Gastrocnemius medialis (tissue), 4 donors: ENCODE measurements at regions not wholly inside any gene's neighbourhood (a gene's known extent, or its start where the extent isn't known, plus 50 kb on each side); places are given as distances from the start of the nearest gene placed in this dataset.

ENCODE experiments used
- ATAC-seq, 2 donors: fragments of 150-250 bp; one replicate each; pipeline ENCODE4 v1.9.1; 2016
- DNase-seq, 2 donors: peaks; one replicate each; pipeline ENCODE4 v3.0.0-alpha.2; 2019
- H3K27ac ChIP-seq, 4 donors: fragments of 200-600 bp; sonication (generic); 1 replicate in 1 of 4; 2 replicates in 3 of 4; pipeline ENCODE4 v1.5.1; 2016 to 2018; ENCODE audit warnings: mild to moderate bottlenecking in 2 of 4, moderate library complexity in 1 of 4
- H3K27me3 ChIP-seq, 3 donors: fragments of 200-600 bp; sonication (generic) in 2 of 3; 1 replicate in 1 of 3; 2 replicates in 2 of 3; pipeline versions ENCODE4 v1.5.1 to v1.6.0; 2016 to 2019; ENCODE audit warnings: mild to moderate bottlenecking in 1 of 3, moderate library complexity in 1 of 3
- H3K36me3 ChIP-seq, 2 donors: fragments of 200-600 bp; sonication (generic) in 1 of 2; one replicate each; pipeline ENCODE4 v1.5.1; 2017 to 2018
- H3K4me1 ChIP-seq, 2 donors: fragments of 200-600 bp; sonication (generic) in 1 of 2; one replicate each; pipeline ENCODE4 v1.5.1; 2016 to 2017; ENCODE audit warnings: mild to moderate bottlenecking in 2 of 2
- H3K4me3 ChIP-seq, 4 donors: fragments of 200-600 bp; sonication (generic) in 3 of 4; 1 replicate in 1 of 4; 2 replicates in 3 of 4; pipeline ENCODE4 v1.5.1; 2016 to 2019; ENCODE audit warnings: mild to moderate bottlenecking in 2 of 4
- H3K9me3 ChIP-seq, 3 donors: fragments of 200-600 bp; sonication (generic) in 2 of 3; 1 replicate in 1 of 3; 2 replicates in 2 of 3; pipeline ENCODE4 v1.5.1; 2016 to 2019
- POLR2A ChIP-seq, 2 donors: fragments of 450-650 bp; IDR thresholded peaks; one replicate each; pipeline ENCODE4 v1.6.1; 2017; ENCODE audit warnings: antibody characterized with exemption in 2 of 2, mild to moderate bottlenecking in 2 of 2, moderate library complexity in 2 of 2
- in situ Hi-C, 4 donors: fragments of 200-750 bp; cut with MboI; loops; one replicate each; pipeline versions ENCODE4 v1.15.0 to v1.8.0; 2017; ENCODE audit warnings: low sequenced_read_pairs in 4 of 4
- intact Hi-C: fragments of 100-400 bp; cut with DNase I; formaldehyde crosslinking; loops from one replicate; pipeline ENCODE4 v1.15.1; 2023; ENCODE audit warnings: low total_unique reads
- TF ChIP-seq, protein P1 (sequence below), 5 experiments: fragments of 450-650 bp in 3 of 5; fragments of 200-600 bp in 2 of 5; sonication (generic) in 2 of 5; IDR thresholded peaks in 4 of 5; conservative IDR thresholded peaks in 1 of 5; 1 replicate in 4 of 5; 2 replicates in 1 of 5; pipeline ENCODE4 v1.5.1; 2016 to 2019; ENCODE audit warnings: antibody characterized with exemption in 5 of 5, mild to moderate bottlenecking in 3 of 5, moderate library complexity in 3 of 5

DNA sequence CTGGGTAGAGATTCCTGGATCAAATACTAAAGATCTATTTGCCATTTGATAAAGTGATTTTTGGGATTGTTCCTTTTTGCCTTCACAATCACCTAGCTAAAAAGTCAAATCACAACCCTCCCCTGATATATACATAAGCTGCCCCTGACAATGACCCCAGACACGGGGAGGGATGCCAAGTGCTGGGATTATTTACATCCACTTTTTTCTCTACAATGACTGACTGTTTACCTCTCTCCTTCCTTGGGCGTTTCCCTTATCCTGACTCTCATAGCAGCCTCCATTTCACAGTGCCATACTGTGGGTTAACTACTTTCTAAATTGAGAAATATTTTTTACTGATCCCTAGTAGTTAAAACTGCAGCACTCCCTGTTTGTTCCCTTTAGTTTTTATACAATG lies 150.8 kb upstream of the TMEM170B start:
- H3K27ac ChIP-seq: no peak overlapping the region
- H3K27me3 ChIP-seq: no peaks in the 10 kb centered on the region
- in situ Hi-C loops (no loop called here), intact Hi-C loops (loop anchor here (2.0 kb wide), 1 partner anchor 16 kb away; no protein-coding TSS in a partner anchor)
- TF ChIP-seq POLR2A (IDR thresholded peaks at IDR 0.05): no peak
- TF ChIP-seq, protein P1, sequence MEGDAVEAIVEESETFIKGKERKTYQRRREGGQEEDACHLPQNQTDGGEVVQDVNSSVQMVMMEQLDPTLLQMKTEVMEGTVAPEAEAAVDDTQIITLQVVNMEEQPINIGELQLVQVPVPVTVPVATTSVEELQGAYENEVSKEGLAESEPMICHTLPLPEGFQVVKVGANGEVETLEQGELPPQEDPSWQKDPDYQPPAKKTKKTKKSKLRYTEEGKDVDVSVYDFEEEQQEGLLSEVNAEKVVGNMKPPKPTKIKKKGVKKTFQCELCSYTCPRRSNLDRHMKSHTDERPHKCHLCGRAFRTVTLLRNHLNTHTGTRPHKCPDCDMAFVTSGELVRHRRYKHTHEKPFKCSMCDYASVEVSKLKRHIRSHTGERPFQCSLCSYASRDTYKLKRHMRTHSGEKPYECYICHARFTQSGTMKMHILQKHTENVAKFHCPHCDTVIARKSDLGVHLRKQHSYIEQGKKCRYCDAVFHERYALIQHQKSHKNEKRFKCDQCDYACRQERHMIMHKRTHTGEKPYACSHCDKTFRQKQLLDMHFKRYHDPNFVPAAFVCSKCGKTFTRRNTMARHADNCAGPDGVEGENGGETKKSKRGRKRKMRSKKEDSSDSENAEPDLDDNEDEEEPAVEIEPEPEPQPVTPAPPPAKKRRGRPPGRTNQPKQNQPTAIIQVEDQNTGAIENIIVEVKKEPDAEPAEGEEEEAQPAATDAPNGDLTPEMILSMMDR (IDR thresholded peaks at IDR 0.05 in 4 of 5, conservative IDR thresholded peaks at IDR 0.05 in 1 of 5): no peak
- no peak overlapping the region for H3K4me3 ChIP-seq
- peaks cover 0 to 14% of the 10 kb centered on the region in 2 donors for H3K4me1 ChIP-seq
- ATAC-seq (no peak), DNase-seq (no peak)
- H3K9me3 ChIP-seq: no peaks in the 10 kb centered on the region
- no peaks in the 10 kb centered on the region for H3K36me3 ChIP-seq

DNA sequence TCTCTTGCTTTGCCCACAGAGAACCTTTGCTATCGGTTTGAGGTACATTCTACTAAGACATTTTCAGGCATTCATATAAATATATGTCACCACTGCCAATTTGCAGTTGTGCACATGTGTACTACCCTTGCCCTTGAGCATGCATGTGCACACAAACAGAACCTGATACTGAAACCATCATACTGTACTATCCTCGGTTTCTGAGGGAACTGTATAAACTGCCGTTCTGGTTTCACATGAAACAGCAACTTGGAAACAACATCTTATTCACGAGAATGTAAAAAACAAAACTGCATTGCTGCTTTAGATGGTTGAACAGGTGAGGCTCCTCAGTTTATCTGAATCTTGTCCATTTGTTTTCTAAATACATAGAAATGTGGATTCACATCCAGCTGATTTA lies 151.2 kb upstream of the TMEM170B start:
- intact Hi-C loops: loop anchor here (2.0 kb wide), 1 partner anchor 16 kb away; no protein-coding TSS in a partner anchor
- H3K27me3 ChIP-seq: no peaks in the 10 kb centered on the region
- no peak overlapping the region for H3K4me3 ChIP-seq
- DNase-seq (no peak), ATAC-seq (no peak)
- no peaks in the 10 kb centered on the region for H3K9me3 ChIP-seq
- no peaks in the 10 kb centered on the region for H3K36me3 ChIP-seq
- TF ChIP-seq, protein P1 (IDR thresholded peaks at IDR 0.05 in 4 of 5, conservative IDR thresholded peaks at IDR 0.05 in 1 of 5): no peak
- no peak for TF ChIP-seq POLR2A (IDR thresholded peaks at IDR 0.05)
- peaks cover 0 to 14% of the 10 kb centered on the region in 2 donors for H3K4me1 ChIP-seq
- H3K27ac ChIP-seq: no peak overlapping the region
- in situ Hi-C loops: no loop called here

DNA sequence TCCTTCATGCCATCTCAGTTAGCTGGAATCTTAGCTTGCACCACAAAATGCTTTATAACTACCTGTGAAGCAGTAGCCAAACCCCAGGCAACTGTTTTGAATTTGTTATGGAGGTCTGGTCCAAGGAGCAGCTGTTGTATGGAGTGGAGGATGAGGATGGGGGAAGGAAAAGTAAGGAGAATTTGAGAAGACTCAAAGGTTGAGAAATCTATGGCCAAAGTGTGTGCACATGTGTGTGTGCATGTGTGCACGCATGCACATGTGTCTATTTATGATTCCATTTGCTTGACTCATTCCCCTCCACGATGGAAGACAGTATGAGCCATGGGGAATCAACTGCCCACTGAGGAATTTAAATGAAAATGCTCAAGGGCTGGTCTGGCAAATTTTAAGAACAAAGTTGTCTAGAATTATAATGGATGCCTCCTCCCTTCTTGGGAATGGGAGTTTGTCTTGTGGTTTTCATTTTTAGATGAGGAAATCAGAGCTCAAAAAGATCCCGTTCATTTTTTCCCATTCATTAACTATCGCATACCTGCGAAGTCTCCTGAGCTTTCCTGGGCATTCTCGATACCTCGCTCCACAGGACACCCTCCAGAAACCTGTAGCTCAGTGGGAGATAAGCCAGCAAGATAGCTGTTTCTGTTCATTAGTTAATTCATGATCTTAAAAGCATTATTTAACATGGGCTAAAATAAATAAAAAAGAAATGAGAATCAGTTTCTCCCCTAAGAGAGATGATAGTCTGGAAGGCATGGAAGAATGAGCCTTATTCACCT lies 152.3 kb upstream of the NEDD9 start:
- no peak for ATAC-seq
- in situ Hi-C loops: no loop called here
- H3K9me3 ChIP-seq: no peaks in the 10 kb centered on the region
- H3K4me3 ChIP-seq: no peak overlapping the region
- H3K4me1 ChIP-seq: peaks cover 0 to 6% of the 10 kb centered on the region in 2 donors
- no peaks in the 10 kb centered on the region for H3K27me3 ChIP-seq
- no peaks in the 10 kb centered on the region for H3K36me3 ChIP-seq
- intact Hi-C loops: no loop called here
- no peak overlapping the region for H3K27ac ChIP-seq
- TF ChIP-seq, protein P1 (IDR thresholded peaks at IDR 0.05 in 4 of 5, conservative IDR thresholded peaks at IDR 0.05 in 1 of 5): no peak
- TF ChIP-seq POLR2A (IDR thresholded peaks at IDR 0.05): no peak
- DNase-seq: no peak

DNA sequence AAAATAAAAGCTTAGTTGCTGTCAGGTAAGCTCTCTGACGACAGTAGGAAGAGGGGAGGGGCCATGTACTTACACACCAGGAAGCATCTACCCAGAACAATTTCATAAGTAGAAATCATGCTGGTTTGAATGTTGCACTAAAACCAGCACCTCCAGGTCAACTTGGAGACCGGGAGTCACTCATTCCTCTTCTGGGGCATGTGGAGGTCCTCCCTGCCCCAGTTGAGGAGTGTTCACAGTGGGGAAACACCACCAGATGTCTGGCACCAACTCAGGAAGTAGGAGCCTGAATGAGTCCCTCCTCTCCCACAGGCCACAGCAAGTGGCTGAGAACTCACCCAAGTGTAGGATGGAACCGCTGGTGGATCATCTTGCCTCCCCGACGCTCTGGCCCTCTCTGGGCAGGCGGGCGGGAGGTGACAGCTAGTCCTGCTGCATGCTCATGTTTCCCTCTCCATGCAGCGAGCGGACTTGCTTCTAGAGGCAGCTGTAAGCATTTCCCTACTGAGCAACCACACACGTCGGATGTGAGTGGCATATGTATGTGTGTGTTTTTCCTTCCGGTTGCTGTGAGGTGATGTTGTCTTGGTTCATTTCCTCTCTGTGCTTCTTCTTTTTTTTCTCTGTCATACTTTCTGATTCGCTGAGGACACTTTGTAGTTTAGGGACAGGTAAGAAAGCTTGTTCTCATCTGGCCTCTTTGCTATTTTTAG lies 149.5 kb upstream of the NEDD9 start:
- no peak overlapping the region for H3K4me3 ChIP-seq
- no peak for TF ChIP-seq POLR2A (IDR thresholded peaks at IDR 0.05)
- TF ChIP-seq, protein P1 (IDR thresholded peaks at IDR 0.05 in 4 of 5, conservative IDR thresholded peaks at IDR 0.05 in 1 of 5): no peak
- in situ Hi-C loops (no loop called here), intact Hi-C loops (no loop called here)
- H3K36me3 ChIP-seq: no peaks in the 10 kb centered on the region
- DNase-seq: no peak
- no peaks in the 10 kb centered on the region for H3K9me3 ChIP-seq
- no peak for ATAC-seq
- H3K27ac ChIP-seq: no peak overlapping the region
- H3K4me1 ChIP-seq: no peaks in the 10 kb centered on the region
- H3K27me3 ChIP-seq: no peaks in the 10 kb centered on the region
